ENCODE measurements at regions not wholly inside any gene's neighbourhood (a gene's known extent, or its start where the extent isn't known, plus 50 kb on each side); places are given as distances from the start of the nearest gene placed in this dataset.
"Not testable (repeated sequence)": the region's sequence is repeated elsewhere in the genome, so short reads cannot be mapped to it uniquely, and the experiment has no call there.

GRCh38 chr9:67418496-67419079 lies 426.2 kb upstream of the SPATA31A3 start:
- H3K9me3 ChIP-seq (ENCODE audit: control insufficient read depth, insufficient read depth, low read length); DNase-seq; H3K27ac Mint-ChIP-seq; H3K4me1 Mint-ChIP-seq; H3K36me3 Mint-ChIP-seq; H3K4me1 ChIP-seq (ENCODE audit: control insufficient read depth, insufficient read depth, low read length); H3K4me3 ChIP-seq (ENCODE audit: low read length); H3K4me3 Mint-ChIP-seq; H3K27ac ChIP-seq (ENCODE audit: low read length); H3K27me3 ChIP-seq (ENCODE audit: control insufficient read depth, insufficient read depth, low read length); H3K27me3 Mint-ChIP-seq (ENCODE audit: low read depth in 2 of 2); intact Hi-C loops (cut with micrococcal nuclease); H3K9me3 Mint-ChIP-seq; ATAC-seq; H3K36me3 ChIP-seq (ENCODE audit: control insufficient read depth, insufficient read depth, low read length): not testable (repeated sequence)
- no CpG with 5 or more reads among the region's 4 CpGs for WGBS (ENCODE audit: insufficient coverage)

GRCh38 chr9:67417341-67417983 lies 425.1 kb upstream of the SPATA31A3 start:
- H3K27me3 ChIP-seq (ENCODE audit: control insufficient read depth, insufficient read depth, low read length); H3K36me3 Mint-ChIP-seq; ATAC-seq; H3K27me3 Mint-ChIP-seq (ENCODE audit: low read depth in 2 of 2); H3K36me3 ChIP-seq (ENCODE audit: control insufficient read depth, insufficient read depth, low read length); H3K27ac ChIP-seq (ENCODE audit: low read length); H3K4me3 ChIP-seq (ENCODE audit: low read length); H3K9me3 Mint-ChIP-seq; H3K4me1 Mint-ChIP-seq; H3K27ac Mint-ChIP-seq; intact Hi-C loops (cut with micrococcal nuclease); H3K4me3 Mint-ChIP-seq; H3K9me3 ChIP-seq (ENCODE audit: control insufficient read depth, insufficient read depth, low read length); H3K4me1 ChIP-seq (ENCODE audit: control insufficient read depth, insufficient read depth, low read length); DNase-seq: not testable (repeated sequence)
- WGBS (ENCODE audit: insufficient coverage): no CpG with 5 or more reads among the region's 7 CpGs

GRCh38 chr9:67416639-67417038 lies 424.3 kb upstream of the SPATA31A3 start:
- H3K36me3 Mint-ChIP-seq; H3K27me3 ChIP-seq (ENCODE audit: control insufficient read depth, insufficient read depth, low read length); intact Hi-C loops (cut with micrococcal nuclease); H3K9me3 ChIP-seq (ENCODE audit: control insufficient read depth, insufficient read depth, low read length); H3K4me1 ChIP-seq (ENCODE audit: control insufficient read depth, insufficient read depth, low read length); H3K4me3 Mint-ChIP-seq; H3K36me3 ChIP-seq (ENCODE audit: control insufficient read depth, insufficient read depth, low read length); H3K4me1 Mint-ChIP-seq; H3K27me3 Mint-ChIP-seq (ENCODE audit: low read depth in 2 of 2); H3K27ac Mint-ChIP-seq; H3K4me3 ChIP-seq (ENCODE audit: low read length); ATAC-seq; DNase-seq; H3K27ac ChIP-seq (ENCODE audit: low read length); H3K9me3 Mint-ChIP-seq: not testable (repeated sequence)
- WGBS (ENCODE audit: insufficient coverage): 40% methylated on average over 1 of the region's 6 CpGs

GRCh38 chr9:67410606-67411220 lies 418.4 kb upstream of the SPATA31A3 start:
- H3K36me3 ChIP-seq (ENCODE audit: control insufficient read depth, insufficient read depth, low read length); H3K9me3 Mint-ChIP-seq; H3K4me1 ChIP-seq (ENCODE audit: control insufficient read depth, insufficient read depth, low read length); DNase-seq; H3K27me3 ChIP-seq (ENCODE audit: control insufficient read depth, insufficient read depth, low read length); ATAC-seq; H3K4me3 Mint-ChIP-seq; H3K4me1 Mint-ChIP-seq; H3K27ac Mint-ChIP-seq; H3K9me3 ChIP-seq (ENCODE audit: control insufficient read depth, insufficient read depth, low read length); H3K27me3 Mint-ChIP-seq (ENCODE audit: low read depth in 2 of 2); H3K27ac ChIP-seq (ENCODE audit: low read length); H3K36me3 Mint-ChIP-seq; intact Hi-C loops (cut with micrococcal nuclease); H3K4me3 ChIP-seq (ENCODE audit: low read length): not testable (repeated sequence)
- WGBS (ENCODE audit: insufficient coverage): no CpG with 5 or more reads among the region's 7 CpGs

GRCh38 chr9:67403739-67404138 lies 411.4 kb upstream of the SPATA31A3 start:
- H3K9me3 ChIP-seq (ENCODE audit: control insufficient read depth, insufficient read depth, low read length); H3K36me3 ChIP-seq (ENCODE audit: control insufficient read depth, insufficient read depth, low read length); ATAC-seq; H3K4me1 ChIP-seq (ENCODE audit: control insufficient read depth, insufficient read depth, low read length); H3K4me1 Mint-ChIP-seq; H3K27me3 Mint-ChIP-seq (ENCODE audit: low read depth in 2 of 2); H3K27ac ChIP-seq (ENCODE audit: low read length); H3K27ac Mint-ChIP-seq; H3K4me3 ChIP-seq (ENCODE audit: low read length); intact Hi-C loops (cut with micrococcal nuclease); H3K9me3 Mint-ChIP-seq; H3K36me3 Mint-ChIP-seq; H3K27me3 ChIP-seq (ENCODE audit: control insufficient read depth, insufficient read depth, low read length); DNase-seq; H3K4me3 Mint-ChIP-seq: not testable (repeated sequence)
- WGBS (ENCODE audit: insufficient coverage): no CpG with 5 or more reads among the region's 4 CpGs

GRCh38 chr9:67397731-67398130 lies 405.4 kb upstream of the SPATA31A3 start:
- H3K4me1 Mint-ChIP-seq; H3K27ac Mint-ChIP-seq; H3K27me3 ChIP-seq (ENCODE audit: control insufficient read depth, insufficient read depth, low read length); DNase-seq; H3K27ac ChIP-seq (ENCODE audit: low read length); H3K4me1 ChIP-seq (ENCODE audit: control insufficient read depth, insufficient read depth, low read length); H3K36me3 ChIP-seq (ENCODE audit: control insufficient read depth, insufficient read depth, low read length); H3K9me3 ChIP-seq (ENCODE audit: control insufficient read depth, insufficient read depth, low read length); H3K27me3 Mint-ChIP-seq (ENCODE audit: low read depth in 2 of 2); ATAC-seq; H3K4me3 Mint-ChIP-seq; H3K4me3 ChIP-seq (ENCODE audit: low read length); H3K9me3 Mint-ChIP-seq; intact Hi-C loops (cut with micrococcal nuclease); H3K36me3 Mint-ChIP-seq: not testable (repeated sequence)
- WGBS (ENCODE audit: insufficient coverage): no CpG with 5 or more reads among the region's 2 CpGs

GRCh38 chr9:67394782-67395181 lies 402.4 kb upstream of the SPATA31A3 start:
- no CpG with 5 or more reads among the region's 5 CpGs for WGBS (ENCODE audit: insufficient coverage)
- H3K4me3 Mint-ChIP-seq; ATAC-seq; H3K27ac Mint-ChIP-seq; H3K4me1 Mint-ChIP-seq; DNase-seq; H3K27me3 ChIP-seq (ENCODE audit: control insufficient read depth, insufficient read depth, low read length); H3K36me3 ChIP-seq (ENCODE audit: control insufficient read depth, insufficient read depth, low read length); H3K27ac ChIP-seq (ENCODE audit: low read length); H3K9me3 Mint-ChIP-seq; H3K4me1 ChIP-seq (ENCODE audit: control insufficient read depth, insufficient read depth, low read length); intact Hi-C loops (cut with micrococcal nuclease); H3K4me3 ChIP-seq (ENCODE audit: low read length); H3K36me3 Mint-ChIP-seq; H3K9me3 ChIP-seq (ENCODE audit: control insufficient read depth, insufficient read depth, low read length); H3K27me3 Mint-ChIP-seq (ENCODE audit: low read depth in 2 of 2): not testable (repeated sequence)

GRCh38 chr9:67394038-67394437 lies 401.7 kb upstream of the SPATA31A3 start:
- ATAC-seq; H3K36me3 ChIP-seq (ENCODE audit: control insufficient read depth, insufficient read depth, low read length); H3K27me3 ChIP-seq (ENCODE audit: control insufficient read depth, insufficient read depth, low read length); H3K4me1 ChIP-seq (ENCODE audit: control insufficient read depth, insufficient read depth, low read length); H3K4me1 Mint-ChIP-seq; H3K4me3 Mint-ChIP-seq; DNase-seq; intact Hi-C loops (cut with micrococcal nuclease); H3K27ac ChIP-seq (ENCODE audit: low read length); H3K9me3 ChIP-seq (ENCODE audit: control insufficient read depth, insufficient read depth, low read length); H3K36me3 Mint-ChIP-seq; H3K27me3 Mint-ChIP-seq (ENCODE audit: low read depth in 2 of 2); H3K9me3 Mint-ChIP-seq; H3K27ac Mint-ChIP-seq; H3K4me3 ChIP-seq (ENCODE audit: low read length): not testable (repeated sequence)
- no CpG with 5 or more reads among the region's 4 CpGs for WGBS (ENCODE audit: insufficient coverage)
